HEK293T (cell line): ENCODE measurements at regions not wholly inside any gene's neighbourhood (a gene's known extent, or its start where the extent isn't known, plus 50 kb on each side); places are given as distances from the start of the nearest gene placed in this dataset.

Experiments used
- NFRKB ChIP-seq: fragments of 450-650 bp; IDR thresholded peaks from 2 replicates; pipeline ENCODE4 v1.6.1; 2016; ENCODE audit warnings: mild to moderate bottlenecking, moderate library complexity
- SUZ12 ChIP-seq: fragments of 450-650 bp; IDR thresholded peaks from 2 replicates; pipeline ENCODE4 v1.6.1; 2016; ENCODE audit warnings: mild to moderate bottlenecking
- ZNF384 ChIP-seq: fragments of 450-650 bp; IDR thresholded peaks from 2 replicates; pipeline ENCODE4 v1.6.1; 2016

DNA sequence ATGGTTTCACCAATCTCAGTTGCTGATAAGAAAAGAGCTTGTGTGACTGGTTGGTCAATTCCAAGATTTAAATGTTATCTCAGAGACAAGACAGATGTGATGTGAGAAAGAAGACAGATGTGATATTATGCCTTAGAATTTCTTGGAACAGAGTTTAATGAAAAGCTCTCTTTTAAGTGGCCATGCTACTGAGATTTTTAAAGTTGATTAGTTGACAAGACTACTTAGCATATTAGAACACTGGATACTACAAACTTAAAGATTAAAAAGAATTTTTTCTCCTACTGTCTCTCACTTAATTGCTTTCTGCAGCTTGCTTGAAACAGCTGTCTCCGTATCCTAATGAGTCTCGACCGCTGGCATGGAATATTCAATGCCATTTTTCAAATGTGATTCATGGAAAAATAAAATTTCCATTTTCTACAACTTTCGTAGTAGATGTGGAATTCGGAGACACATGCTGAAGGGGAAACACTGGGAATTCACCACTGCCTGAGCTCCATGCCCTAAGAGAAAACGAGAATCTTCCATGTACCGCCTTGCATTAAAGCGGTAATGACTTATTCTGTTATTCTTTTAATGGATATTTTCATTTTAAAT is 634.2 kb upstream of the SETBP1 start:
- TF ChIP-seq ZNF384 (no peak), SUZ12 (no peak), NFRKB (no peak)
